ENCODE measurements at regions not wholly inside any gene's neighbourhood (a gene's known extent, or its start where the extent isn't known, plus 50 kb on each side); places are given as distances from the start of the nearest gene placed in this dataset.

- dilution Hi-C loops (cut with MboI; ENCODE audit: extremely low pct_ligation_motif_present, low sequenced_read_pairs): no loop called here
Observed at GRCh38 chr1:182256931-182257330, 134.7 kb downstream of the GLUL start.

GRCh38 chr1:182255494-182255893, 136.1 kb downstream of the GLUL start:
- Histone ChIP-seq H3K4me1 (ENCODE audit: control insufficient read depth, extremely low read depth, insufficient read depth, low read length) (peaks cover 7% of the 10 kb centered on the region), H3K79me2 (ENCODE audit: control insufficient read depth, insufficient read depth, low read length) (no peaks in the 10 kb centered on the region), H3K9me3 (ENCODE audit: control insufficient read depth, low read depth, low read length) (no peaks in the 10 kb centered on the region), H3K36me3 (ENCODE audit: control insufficient read depth in 2 of 2, extremely low read depth in 1 of 2, insufficient read depth in 2 of 2, low read length in 2 of 2) (no peaks in the 10 kb centered on the region), H3K4me3 (ENCODE audit: control insufficient read depth in 2 of 3, extremely low read depth in 1 of 3, insufficient read depth in 2 of 3, low read depth in 1 of 3, low read length in 3 of 3) (no peak overlapping the region), H3K27me3 (ENCODE audit: control insufficient read depth, extremely low read depth, insufficient read depth, low read length) (no peaks in the 10 kb centered on the region), H3K4me2 (ENCODE audit: control insufficient read depth, extremely low read depth, insufficient read depth, low read depth, low read length) (no peak overlapping the region), H3K9me1 (ENCODE audit: control insufficient read depth, extremely low read depth, insufficient read depth, low read length) (no peaks in the 10 kb centered on the region), H2AFZ (ENCODE audit: control insufficient read depth, low read length) (no peak overlapping the region), H3K9ac (ENCODE audit: control insufficient read depth, extremely low read depth, insufficient read depth, low read length) (no peak overlapping the region), H4K20me1 (ENCODE audit: control insufficient read depth, extremely low read depth, insufficient read depth, low read length) (no peaks in the 10 kb centered on the region), H3K27ac (ENCODE audit: control insufficient read depth, insufficient read depth, low read length) (no peak overlapping the region)
- DNase-seq (ENCODE audit: low read depth, low spot score) (no peak), FAIRE-seq (no peak)
- dilution Hi-C loops (cut with MboI; ENCODE audit: extremely low pct_ligation_motif_present, low sequenced_read_pairs): no loop called here
- TF ChIP-seq CTCF (optimal IDR thresholded peaks at IDR 0.05 in 1 of 3, IDR thresholded peaks at IDR 0.05 in 1 of 3, conservative IDR thresholded peaks at IDR 0.05 in 1 of 3; ENCODE audit: extremely low read depth in 1 of 3, insufficient read depth in 2 of 3, low read length in 3 of 3): no peak
- no peak for TF ChIP-seq EZH2 (IDR thresholded peaks at IDR 0.05; ENCODE audit: low read length)

More at GRCh38 chr1:182256931-182257330, 134.7 kb downstream of the GLUL start:
- Histone ChIP-seq H3K27me3 (ENCODE audit: control insufficient read depth, extremely low read depth, insufficient read depth, low read length) (no peaks in the 10 kb centered on the region), H3K4me3 (ENCODE audit: control insufficient read depth in 2 of 3, extremely low read depth in 1 of 3, insufficient read depth in 2 of 3, low read depth in 1 of 3, low read length in 3 of 3) (no peak overlapping the region), H3K79me2 (ENCODE audit: control insufficient read depth, insufficient read depth, low read length) (no peaks in the 10 kb centered on the region), H3K9ac (ENCODE audit: control insufficient read depth, extremely low read depth, insufficient read depth, low read length) (no peak overlapping the region), H3K9me3 (ENCODE audit: control insufficient read depth, low read depth, low read length) (no peaks in the 10 kb centered on the region), H3K4me2 (ENCODE audit: control insufficient read depth, extremely low read depth, insufficient read depth, low read depth, low read length) (no peak overlapping the region), H3K4me1 (ENCODE audit: control insufficient read depth, extremely low read depth, insufficient read depth, low read length) (peaks cover 7% of the 10 kb centered on the region), H2AFZ (ENCODE audit: control insufficient read depth, low read length) (no peak overlapping the region), H3K27ac (ENCODE audit: control insufficient read depth, insufficient read depth, low read length) (no peak overlapping the region), H4K20me1 (ENCODE audit: control insufficient read depth, extremely low read depth, insufficient read depth, low read length) (no peaks in the 10 kb centered on the region), H3K36me3 (ENCODE audit: control insufficient read depth in 2 of 2, extremely low read depth in 1 of 2, insufficient read depth in 2 of 2, low read length in 2 of 2) (no peaks in the 10 kb centered on the region), H3K9me1 (ENCODE audit: control insufficient read depth, extremely low read depth, insufficient read depth, low read length) (no peaks in the 10 kb centered on the region)
- TF ChIP-seq CTCF (optimal IDR thresholded peaks at IDR 0.05 in 1 of 3, IDR thresholded peaks at IDR 0.05 in 1 of 3, conservative IDR thresholded peaks at IDR 0.05 in 1 of 3; ENCODE audit: extremely low read depth in 1 of 3, insufficient read depth in 2 of 3, low read length in 3 of 3): no peak
- no peak for TF ChIP-seq EZH2 (IDR thresholded peaks at IDR 0.05; ENCODE audit: low read length)
- DNase-seq (ENCODE audit: low read depth, low spot score) (no peak), FAIRE-seq (no peak)

All from keratinocyte (primary cell).